SW 1271 (cell line): ENCODE measurements at regions not wholly inside any gene's neighbourhood (a gene's known extent, or its start where the extent isn't known, plus 50 kb on each side); places are given as distances from the start of the nearest gene placed in this dataset.

Source experiments
- DNase-seq, 2 experiments: peaks; one replicate each; lab custom pipeline; 2025; lab: John Stamatoyannopoulos, UW

DNA sequence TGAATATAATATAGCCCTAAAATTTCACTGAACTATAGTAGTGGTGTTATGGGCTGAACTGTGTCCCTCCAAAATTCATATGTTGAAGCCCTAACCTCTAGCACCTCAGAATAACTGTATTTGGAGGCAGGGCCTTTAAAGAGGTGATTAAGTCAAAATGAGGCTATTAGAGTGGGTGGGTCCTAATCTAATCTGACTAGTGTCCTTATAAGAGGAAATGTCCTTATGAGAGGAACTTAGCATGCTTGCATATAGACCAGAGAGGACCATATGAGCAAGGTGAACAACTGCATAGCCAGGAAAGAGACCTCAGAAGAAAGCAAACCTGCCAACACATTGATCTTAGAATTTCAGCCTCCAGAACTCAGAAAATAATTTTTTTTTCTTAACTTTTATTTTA is 238.4 kb downstream of the ZEB2 start:
- DNase-seq = no peak

DNA sequence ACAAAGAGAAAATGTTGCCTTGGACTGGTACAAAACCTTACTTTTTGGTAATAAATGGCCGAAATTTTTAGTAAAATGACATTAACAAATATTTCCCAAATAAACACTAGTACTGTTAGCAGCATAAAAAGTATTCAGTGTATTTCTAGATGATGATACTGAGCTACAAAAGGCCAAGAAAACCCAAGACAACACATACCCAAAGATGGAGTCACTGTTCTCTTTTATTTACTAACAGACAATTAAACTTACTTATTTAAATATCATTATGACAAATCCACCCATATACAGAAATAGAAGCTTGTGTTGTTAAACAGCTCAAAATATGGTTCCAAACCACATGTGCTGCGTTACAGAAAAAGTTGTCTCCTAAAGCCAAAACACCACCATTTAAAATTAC is 239.9 kb downstream of the ZEB2 start:
- DNase-seq = no peak

DNA sequence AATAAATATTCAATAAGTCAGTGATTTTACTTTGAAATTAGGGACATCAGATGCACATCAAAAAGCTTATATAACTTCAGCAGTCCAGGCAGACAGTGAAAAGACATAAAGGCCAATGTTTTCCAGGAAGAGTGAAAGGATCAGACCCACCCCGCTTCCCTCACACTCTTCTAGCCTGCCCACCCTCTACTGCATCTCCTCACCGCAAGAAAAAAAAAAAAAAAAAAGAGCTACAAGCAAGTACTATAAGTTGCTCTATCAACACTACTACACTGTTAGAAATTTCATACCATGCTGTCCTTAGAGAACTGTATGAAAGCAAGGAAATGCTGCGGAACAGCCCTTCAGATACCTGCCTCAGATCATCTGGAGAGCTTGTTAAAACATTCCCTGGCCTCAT is 240.8 kb downstream of the ZEB2 start:
- DNase-seq = no peak

DNA sequence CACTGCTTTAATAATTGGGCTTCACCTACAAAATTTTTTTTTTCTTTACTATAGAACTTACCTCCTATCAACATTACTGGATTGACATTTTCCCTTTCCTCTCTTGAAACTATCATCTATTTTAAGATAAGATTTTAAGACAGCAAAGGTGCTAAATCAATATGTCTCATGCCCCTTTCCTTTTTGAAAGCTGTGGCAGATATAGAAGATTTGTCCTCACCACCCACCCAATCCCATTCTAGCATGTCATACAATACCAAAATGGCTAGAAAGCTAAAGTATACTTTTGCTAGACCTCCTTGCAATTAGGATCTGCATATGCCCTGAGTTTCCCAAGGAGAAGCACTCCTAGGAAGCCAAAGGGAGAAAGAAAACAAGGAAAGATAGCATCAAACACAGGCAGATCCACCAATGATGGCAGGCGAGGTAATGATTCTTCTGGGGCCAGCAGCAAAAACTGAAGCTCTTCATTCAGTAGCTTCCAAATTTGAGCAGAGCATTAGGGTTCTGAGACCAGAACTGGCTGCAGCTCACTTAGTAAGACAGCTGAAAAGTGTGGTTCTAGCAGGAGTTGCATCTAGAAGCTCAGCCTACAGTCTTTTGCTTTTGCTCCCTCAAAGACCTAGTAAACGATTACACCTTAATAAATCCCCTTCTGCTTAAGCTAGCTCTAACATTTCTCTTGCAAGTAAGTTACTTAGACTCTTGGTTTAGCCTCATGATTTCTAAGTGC is 242.1 kb downstream of the ZEB2 start:
- no peak for DNase-seq

DNA sequence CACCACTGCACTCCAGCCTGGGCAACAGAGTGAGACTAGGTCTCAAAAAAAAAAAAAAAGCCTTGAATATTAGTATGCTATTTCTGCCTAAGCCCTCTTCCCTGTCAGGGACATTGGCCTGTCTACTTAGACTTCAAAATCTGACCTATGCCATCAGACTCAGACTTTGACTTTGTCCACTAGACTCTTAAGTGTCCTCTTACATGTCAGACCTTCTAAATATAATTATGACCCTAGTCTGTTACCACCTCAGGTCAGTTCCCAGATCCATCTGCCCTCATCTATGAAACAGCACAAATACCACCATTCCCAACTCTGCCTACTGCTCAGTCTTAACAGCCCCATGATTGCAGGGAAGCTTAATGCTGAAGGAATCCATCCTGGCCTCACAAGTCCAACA is 244.6 kb downstream of the ZEB2 start:
- DNase-seq = no peak

DNA sequence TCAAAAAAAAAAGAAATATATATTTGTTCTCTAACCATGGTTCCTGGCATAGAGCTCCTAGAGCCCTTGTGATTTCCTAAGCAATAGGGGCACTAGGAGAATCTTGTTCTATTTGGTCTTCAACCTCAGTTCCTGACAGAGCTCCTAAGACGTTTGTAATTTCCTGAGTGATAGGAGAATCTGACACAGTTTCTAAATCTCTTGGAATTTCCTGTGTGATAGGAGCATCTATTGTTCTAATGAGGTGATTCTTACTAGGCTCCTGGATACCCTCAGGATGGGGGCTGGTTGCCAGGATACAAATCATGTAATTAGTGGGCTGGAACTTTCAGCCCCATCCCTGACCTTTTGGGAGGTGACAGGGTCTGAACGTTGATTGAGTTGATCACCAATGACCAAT is 245.8 kb downstream of the ZEB2 start:
- DNase-seq = peak in 1 of 2 experiments; percentile 36

DNA sequence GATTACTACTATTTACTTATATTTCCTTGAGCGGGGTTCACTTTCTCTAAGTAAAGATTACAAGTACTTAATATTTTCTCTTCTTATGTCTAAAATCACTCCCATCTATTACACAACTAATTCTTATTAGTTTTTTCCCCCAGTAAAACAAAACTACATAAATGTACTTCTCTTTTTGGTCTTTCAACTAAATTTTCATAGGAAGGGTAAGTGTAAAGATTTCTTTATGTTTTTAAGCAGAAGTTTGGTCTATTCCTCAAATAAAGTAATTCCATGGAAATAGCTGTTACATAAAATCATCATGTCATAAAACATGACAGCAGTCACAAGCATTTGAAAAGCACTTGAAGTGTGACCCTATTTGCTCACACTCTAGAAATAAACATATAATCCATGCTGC is 249.0 kb downstream of the ZEB2 start:
- DNase-seq = no peak

DNA sequence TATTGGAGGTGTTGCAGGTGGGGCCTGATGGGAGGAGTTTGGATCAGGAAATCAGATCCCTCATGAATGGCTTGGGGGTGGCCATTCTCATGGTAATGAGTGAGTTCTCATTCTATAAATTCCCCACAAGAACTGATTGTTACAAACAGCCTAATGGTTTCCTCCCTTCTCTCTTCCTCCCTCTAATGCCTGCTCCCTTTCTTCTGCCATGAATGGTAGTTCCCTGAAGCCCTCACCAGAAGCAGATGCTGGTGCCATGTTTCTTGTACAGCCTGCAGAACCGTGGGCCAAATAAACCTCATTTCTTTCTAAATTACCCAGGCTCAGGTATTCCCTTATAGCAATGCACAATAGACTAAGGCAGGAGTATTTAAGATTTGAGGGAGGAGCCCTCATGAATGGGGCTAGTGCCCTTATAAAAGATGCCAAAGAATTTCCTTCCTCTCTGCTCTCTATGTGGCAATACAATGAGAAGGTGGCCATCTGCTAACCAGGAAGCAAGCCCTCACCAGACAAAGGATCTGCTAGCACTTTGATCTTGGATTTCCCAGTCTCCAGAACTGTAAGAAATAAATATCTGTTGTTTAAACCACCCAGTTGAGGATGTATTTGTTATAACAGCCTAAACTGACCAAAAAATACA is 251.8 kb downstream of the ZEB2 start:
- no peak for DNase-seq

DNA sequence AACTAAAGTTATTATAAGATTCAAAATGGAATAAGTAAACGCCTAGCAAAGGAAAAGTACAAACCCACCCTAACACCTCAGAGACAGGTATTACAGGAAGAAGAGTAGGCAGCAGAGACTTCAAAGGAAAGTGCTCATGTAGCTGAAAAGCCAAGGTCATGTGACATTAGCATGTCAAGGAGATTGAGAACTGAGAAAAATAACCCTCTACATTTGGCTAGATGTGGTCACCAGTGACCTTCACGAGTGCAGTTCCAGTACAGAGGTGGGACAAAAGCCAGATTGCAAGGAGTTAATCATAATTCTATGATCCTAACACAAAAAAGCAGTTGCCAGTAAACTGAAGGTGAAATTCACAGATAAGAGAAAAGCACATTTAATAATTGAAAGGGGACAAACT is 252.7 kb downstream of the ZEB2 start:
- no peak for DNase-seq

DNA sequence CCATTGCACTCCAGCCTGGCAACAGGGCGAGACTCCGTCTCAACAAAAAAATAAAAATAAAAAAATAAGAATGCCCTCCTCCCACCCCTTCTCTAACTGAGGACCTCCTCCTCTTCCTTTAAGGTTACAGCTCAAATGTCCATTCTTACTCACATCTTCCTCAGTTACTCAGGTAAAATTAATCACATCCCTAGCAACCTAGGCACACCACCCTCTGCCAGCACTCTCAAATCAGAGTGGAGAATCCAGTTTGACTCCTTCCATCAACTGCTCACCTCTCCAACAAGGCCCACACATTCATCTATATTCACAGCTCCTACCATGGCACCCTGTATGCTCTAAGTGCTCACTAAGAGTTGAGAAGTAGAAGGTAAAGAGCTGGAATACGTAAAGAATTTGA is 254.3 kb downstream of the ZEB2 start:
- DNase-seq = no peak

DNA sequence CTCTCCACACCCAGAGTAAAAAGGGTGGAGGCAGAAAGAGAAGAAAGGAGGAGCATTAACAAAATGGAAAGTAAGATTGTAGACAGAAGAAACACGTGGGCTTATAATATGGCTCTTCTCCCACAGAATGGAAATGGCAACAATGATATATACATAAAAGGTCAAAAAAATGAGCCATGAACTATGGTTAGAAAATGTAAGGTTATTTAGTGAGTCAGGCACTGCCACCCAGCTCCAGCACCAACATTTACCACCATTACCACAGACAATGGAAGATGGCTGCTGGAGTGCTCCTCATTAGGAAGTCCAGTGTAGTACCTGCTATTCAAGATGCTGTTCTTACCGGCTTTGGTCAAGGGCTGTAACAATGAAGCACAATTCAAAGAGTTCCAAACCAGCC is 258.0 kb downstream of the ZEB2 start:
- DNase-seq = no peak

DNA sequence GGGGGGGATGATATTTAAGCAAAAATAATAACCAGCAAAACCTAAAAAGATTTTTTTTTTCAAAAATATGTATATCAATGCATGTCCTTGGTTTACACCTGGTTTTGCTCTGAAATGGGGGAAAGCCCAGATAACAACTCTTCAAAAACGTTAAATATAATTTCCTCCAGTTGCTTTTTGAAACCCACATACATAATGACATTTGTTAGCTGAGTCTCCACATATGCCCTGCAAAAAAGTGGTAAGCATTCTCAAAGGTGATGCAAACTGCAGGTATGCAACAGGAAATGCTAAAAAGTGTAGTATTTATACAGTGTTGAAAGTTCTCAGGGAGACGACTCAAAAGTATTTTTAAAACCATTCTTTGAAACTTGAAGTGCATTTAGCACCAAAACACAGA is 258.6 kb downstream of the ZEB2 start:
- DNase-seq = no peak

DNA sequence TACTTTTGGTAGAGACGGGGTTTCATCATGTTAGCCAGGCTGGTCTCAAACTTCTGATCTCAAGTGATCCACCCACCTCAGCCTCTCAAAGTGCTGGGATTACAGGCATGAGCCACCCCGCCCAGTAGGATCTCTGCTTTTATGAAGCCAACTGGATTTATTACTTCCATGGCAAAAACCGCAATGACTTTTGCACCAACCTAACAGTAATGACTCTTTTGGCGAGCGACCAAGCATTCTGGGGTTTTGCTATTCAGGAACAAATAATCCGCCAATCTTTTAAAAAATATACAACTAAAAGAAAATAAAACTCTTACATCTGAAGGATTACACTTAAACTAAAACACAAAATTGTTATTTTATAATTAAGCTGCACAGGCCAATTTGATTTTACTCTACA is 260.6 kb downstream of the ZEB2 start:
- DNase-seq = no peak

DNA sequence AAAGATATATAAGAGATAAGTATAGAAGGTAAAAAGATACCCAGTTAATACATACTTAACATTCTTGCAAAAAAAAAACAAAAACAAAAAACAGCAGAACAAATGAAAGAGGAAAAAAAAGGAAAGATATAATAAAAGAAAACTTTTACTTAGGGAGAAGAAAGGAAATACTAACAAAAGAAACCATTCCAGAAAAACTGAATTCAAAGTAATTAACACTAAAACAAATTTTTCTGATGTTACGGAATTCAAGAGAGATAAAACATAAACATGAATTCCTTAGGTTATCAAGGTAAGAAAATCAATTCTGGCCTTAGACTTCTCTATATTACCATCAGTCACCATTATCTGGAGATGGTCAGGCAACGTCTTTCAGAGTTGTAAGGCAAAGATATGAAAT is 261.8 kb downstream of the ZEB2 start:
- DNase-seq = no peak

DNA sequence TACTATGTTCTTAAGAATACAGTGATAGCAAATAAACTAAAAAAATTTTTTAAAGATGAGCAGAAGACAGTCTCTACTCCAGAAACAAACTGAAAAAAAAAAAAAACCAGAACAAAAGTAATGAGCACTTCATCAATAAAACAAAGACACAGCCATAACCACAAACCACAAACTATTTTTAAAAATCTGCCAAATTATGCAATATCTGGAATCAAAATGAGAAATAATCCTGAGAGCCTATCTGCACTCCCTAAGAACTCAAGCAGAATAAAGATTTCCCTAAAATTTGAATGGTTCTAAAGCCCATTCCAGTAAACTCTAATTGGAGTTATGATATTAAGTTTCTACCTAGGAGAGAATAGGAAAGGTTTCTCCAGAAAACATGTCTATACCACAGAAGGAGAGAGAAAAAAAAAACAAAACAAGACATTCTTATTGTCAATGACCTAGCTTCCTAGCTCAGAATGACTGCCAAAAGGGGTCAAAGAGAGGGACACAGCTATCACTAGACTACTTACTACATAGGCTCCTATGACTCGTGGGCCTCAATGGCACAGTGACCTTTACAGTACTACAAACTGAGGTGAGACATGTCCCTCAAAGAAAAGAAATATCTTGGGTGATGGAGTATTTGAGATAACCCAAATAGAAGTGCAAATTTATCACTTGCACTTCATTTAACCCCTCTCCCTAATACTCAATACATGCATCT is 262.8 kb downstream of the ZEB2 start:
- DNase-seq = no peak

DNA sequence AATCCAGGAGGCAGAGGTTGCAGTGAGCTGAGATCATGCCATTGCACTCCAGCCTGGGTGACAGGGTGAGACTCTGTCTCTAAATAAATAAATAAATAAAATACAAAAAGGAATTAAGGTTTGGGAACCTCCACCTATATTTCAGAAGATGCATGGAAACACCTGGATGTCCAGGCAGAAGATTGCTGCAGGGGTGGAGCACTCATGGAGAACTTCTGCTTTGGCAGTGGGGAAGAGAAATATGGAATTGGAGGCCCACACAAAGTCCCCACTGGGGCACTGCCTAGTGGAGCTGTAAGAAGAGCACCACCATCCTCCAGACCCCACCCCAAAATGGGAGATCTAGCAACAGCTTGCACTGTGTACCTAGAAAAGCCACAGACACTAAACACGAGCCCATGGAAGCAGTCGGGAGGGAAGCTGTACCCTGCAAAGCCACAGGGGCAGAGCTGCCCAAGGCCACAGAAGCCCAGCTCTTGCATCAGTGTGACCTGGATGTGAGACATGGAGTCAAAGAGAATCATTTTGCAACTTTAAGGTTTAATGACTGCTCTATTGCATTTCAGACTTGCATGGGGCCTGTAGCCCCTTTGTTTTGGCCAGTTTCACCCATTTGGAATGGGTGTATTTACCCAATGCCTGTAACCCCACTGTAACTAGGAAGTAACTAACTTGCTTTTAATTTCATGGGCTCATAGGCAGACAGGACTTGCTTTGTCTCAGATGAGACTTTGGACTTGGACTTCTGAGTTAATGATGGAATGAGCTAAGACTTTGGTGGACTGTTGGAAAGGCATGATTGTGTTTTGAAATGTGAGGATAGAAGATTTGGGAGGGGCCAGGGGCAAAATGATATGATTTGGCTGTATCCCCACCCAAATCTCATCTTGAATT is 265.3 kb downstream of the ZEB2 start:
- DNase-seq = no peak

DNA sequence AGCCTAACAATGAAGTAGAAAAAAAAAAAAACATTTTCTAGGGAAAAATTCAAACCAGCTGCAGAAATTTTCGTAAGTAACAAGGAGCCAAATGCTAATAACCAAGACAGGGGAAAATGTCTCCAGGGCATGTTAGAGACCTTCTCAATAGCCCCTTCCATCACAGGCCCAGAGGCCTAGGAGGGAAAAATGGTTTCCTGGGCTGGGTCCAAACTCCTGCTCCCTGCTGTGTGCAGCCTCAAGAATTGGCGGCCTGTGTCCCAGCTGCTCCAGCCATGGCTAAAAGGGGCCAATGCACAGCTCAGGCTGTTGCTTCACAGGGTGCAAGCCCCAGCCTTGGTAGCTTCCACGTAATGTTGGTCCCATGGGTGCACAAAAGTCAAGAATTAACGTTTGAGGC is 266.2 kb downstream of the ZEB2 start:
- DNase-seq = no peak

DNA sequence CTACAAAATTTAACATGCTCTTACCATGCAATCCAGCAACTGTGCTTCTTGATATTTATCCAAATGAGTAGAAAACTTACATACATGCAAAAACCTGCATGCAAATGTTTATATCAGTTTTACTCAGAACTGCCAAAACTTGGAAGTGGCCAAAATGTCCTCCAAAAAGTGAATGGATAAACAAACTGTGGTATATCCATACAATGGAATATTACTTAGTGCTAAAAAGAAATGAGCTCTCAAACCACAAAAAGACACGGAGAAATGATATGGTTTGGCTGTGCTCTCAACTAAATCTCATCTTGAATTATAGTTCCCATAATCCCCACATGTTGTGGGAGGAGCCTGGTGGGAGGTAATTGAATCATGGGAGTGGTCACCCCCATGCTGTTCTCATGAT is 267.2 kb downstream of the ZEB2 start:
- no peak for DNase-seq

DNA sequence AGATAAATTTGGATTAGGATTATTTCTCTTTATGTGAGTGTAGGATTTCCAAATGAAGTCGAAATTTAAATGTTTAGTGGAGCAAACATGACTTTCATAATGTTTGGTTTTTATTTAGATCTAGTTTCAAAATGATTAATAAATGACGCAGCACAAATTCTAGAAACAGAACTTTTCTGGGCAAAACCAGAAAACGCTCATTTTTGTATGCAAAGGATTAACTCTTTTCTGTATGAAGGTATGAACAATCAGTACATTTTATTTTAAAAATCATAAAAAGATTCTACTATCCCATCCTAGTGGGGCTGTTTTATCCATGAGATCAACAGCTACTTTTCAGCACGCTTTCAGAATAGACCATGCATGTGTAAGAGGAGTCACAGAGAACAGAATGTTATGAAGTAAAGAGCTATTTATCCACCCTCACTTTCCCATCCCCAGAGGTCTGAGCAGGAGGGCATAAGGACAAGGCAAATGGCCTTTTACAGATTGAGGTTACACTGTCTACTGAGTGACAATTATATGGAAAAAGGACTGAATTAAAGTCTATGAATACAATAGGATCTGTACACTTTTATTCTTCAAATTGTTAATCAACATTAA is 270.8 kb downstream of the ZEB2 start:
- no peak for DNase-seq

DNA sequence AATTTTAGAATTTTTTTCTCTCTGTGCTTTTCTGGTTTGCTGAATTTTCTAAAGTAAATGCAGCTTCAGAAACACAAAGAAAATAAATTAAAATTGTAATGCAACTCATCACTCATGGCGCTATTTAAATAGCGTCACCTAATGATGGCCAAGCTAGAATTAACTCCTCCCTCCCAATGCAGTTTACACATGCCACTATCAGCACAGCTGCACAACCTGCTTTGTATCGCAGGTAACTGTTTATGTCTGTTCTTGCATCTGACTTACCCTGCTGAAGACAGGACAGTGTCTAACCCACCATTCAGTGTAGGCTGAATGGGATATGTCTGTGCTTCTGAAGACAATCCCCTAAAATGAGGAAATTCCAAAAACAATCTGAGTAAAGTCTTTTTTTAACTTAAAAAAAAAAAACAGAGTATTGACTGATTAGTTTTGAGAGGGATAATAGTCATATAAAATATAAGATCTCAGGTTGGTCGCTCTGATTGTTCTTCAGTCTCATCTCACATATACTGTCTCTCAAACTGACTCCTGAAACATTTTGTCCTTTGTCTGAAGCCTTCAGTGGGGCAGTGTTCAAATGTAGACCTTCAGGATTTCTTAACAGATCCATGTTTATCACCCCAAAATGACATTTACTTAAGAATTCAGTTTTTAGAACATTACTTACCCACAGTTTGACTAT is 271.4 kb downstream of the ZEB2 start:
- no peak for DNase-seq

DNA sequence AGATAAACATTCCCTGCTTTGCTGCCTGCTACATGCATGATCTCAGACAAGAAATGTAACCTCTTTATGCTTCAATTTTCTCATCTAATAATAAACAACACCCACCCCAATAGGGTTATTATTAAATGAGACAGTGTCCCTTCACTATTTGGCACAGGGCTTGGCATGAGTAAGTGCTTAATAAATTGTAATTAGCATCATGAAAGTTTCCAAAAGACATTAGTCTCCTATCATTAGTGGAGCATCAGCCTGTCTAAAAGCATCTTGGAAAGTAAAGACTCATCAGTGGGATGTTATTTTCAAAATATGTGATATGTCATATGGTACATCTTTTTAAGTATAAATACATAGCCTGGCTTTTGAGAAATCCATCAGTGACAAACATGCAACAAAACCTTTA is 275.0 kb downstream of the ZEB2 start:
- DNase-seq = no peak
